Thyroid gland (tissue), 4 donors: ENCODE measurements at regions not wholly inside any gene's neighbourhood (a gene's known extent, or its start where the extent isn't known, plus 50 kb on each side); places are given as distances from the start of the nearest gene placed in this dataset.

Experiments
- POLR2A ChIP-seq, 2 donors: fragments of 450-650 bp; IDR thresholded peaks; one replicate each; pipeline ENCODE4 v1.6.1; 2017; ENCODE audit warnings: antibody characterized with exemption in 2 of 2, mild to moderate bottlenecking in 2 of 2, moderate library complexity in 1 of 2
- TF ChIP-seq, protein P1 (sequence below), 6 experiments: fragments of 200-600 bp in 3 of 6; fragments of 450-650 bp in 3 of 6; sonication (generic) in 3 of 6; IDR thresholded peaks; one replicate each; pipeline ENCODE4 v1.5.1; 2016 to 2019; ENCODE audit warnings: antibody characterized with exemption in 6 of 6, mild to moderate bottlenecking in 2 of 6, inconsistent platforms in 1 of 6, moderate library complexity in 1 of 6

- TF ChIP-seq, protein P1, sequence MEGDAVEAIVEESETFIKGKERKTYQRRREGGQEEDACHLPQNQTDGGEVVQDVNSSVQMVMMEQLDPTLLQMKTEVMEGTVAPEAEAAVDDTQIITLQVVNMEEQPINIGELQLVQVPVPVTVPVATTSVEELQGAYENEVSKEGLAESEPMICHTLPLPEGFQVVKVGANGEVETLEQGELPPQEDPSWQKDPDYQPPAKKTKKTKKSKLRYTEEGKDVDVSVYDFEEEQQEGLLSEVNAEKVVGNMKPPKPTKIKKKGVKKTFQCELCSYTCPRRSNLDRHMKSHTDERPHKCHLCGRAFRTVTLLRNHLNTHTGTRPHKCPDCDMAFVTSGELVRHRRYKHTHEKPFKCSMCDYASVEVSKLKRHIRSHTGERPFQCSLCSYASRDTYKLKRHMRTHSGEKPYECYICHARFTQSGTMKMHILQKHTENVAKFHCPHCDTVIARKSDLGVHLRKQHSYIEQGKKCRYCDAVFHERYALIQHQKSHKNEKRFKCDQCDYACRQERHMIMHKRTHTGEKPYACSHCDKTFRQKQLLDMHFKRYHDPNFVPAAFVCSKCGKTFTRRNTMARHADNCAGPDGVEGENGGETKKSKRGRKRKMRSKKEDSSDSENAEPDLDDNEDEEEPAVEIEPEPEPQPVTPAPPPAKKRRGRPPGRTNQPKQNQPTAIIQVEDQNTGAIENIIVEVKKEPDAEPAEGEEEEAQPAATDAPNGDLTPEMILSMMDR (IDR thresholded peaks at IDR 0.05) = no peak
- TF ChIP-seq POLR2A (IDR thresholded peaks at IDR 0.05) = no peak
Observed at GRCh38 chr2:223148516-223148915, 96.5 kb downstream of the KCNE4 start.
